Calu3 (cell line): ENCODE measurements at regions not wholly inside any gene's neighbourhood (a gene's known extent, or its start where the extent isn't known, plus 50 kb on each side); places are given as distances from the start of the nearest gene placed in this dataset.

ENCODE experiments used
- BruUV-seq: library from RNA; stranded (reverse); fragments of 400-500 nt; replicated peaks from 2 replicates; lab custom pipeline; 2021; lab: Mats Ljungman, UMichigan
- CTCF ChIA-PET: fragments of 300-600 bp; sonication (Branson Sonifier 250); formaldehyde crosslinking; loops from one replicate; lab custom pipeline; 2022; ENCODE audit warnings: antibody characterized with exemption; lab: Charles Lee
- DNase-seq: peaks from one replicate; pipeline ENCODE4 v3.0.0; 2022
- H3K27ac Mint-ChIP-seq: one replicate; pipeline ENCODE4 v1.8.0; 2022; ENCODE audit warnings: mixed read lengths; ENCODE audit not compliant: unreplicated experiment
- H3K27me3 Mint-ChIP-seq: one replicate; pipeline ENCODE4 v1.8.0; 2022; ENCODE audit warnings: mixed read lengths; ENCODE audit not compliant: unreplicated experiment
- H3K36me3 Mint-ChIP-seq: one replicate; pipeline ENCODE4 v1.8.0; 2022; ENCODE audit warnings: mild to moderate bottlenecking, moderate library complexity, mixed read lengths; ENCODE audit not compliant: insufficient read depth, unreplicated experiment
- H3K4me1 Mint-ChIP-seq: one replicate; pipeline ENCODE4 v1.8.0; 2022; ENCODE audit warnings: mild to moderate bottlenecking, low read depth, mixed read lengths; ENCODE audit not compliant: unreplicated experiment
- H3K4me3 Mint-ChIP-seq: one replicate; pipeline ENCODE4 v1.8.0; 2022; ENCODE audit warnings: mild to moderate bottlenecking, low read depth, moderate library complexity, mixed read lengths; ENCODE audit not compliant: unreplicated experiment
- H3K9me3 Mint-ChIP-seq: one replicate; pipeline ENCODE4 v1.8.0; 2022; ENCODE audit warnings: low read depth, mixed read lengths; ENCODE audit not compliant: unreplicated experiment
- intact Hi-C: fragments of 100-400 bp; cut with micrococcal nuclease; formaldehyde crosslinking; loops from one replicate; pipeline ENCODE4 v1.10.0; 2022; ENCODE audit not compliant: unreplicated experiment
- TF ChIP-seq, protein P1 (sequence below): fragments of 200-600 bp; IDR thresholded peaks from one replicate; pipeline ENCODE4 v1.8.0; 2022; ENCODE audit warnings: antibody characterized with exemption; ENCODE audit not compliant: unreplicated experiment

DNA sequence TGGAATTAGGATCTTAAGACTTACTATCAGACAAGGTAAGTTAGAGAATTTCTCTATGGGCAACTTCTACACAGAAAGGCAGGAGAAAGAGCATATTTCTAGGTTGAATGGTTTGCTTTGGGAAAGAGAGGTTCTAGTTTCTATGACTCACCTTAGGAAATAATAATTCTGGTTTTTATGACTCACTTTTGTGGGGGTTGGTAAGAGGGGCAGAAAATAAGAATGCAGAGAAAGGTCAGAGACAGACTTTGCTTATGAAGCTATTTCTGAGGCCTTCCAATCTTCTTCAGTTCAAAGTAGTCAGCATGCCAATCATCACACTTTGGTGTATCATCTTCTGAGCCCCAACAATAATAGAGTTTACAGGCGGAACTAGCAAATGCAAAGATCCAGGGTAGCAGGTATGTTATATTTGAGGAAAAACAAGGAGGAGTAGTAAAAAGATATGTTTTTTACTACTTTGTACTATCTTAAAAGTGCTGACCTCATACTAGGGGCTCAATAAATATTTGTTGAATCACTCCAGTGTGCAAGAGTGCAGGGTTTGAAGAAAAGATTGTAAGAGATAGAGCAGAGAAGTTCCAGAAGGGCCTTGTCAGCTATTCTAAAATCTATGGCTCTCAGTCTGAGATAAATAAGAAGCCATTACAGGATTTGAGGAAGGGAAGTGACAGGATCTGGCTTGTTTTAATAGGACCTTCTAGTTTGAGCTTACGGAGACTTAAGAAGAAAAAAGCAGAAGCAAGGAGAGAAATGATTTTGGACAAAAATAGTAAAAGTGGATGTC is 56.7 kb upstream of the LRFN5 start:
- no peaks in the 10 kb centered on the region for H3K27me3 Mint-ChIP-seq
- no peak overlapping the region for H3K27ac Mint-ChIP-seq
- BruUV-seq = no TSS peak
- CTCF ChIA-PET = no interaction called here
- no peaks in the 10 kb centered on the region for H3K36me3 Mint-ChIP-seq
- intact Hi-C loops = no loop called here
- H3K4me1 Mint-ChIP-seq = no peaks in the 10 kb centered on the region
- H3K9me3 Mint-ChIP-seq = peaks cover 3% of the 10 kb centered on the region
- H3K4me3 Mint-ChIP-seq = no peak overlapping the region
- TF ChIP-seq, protein P1, sequence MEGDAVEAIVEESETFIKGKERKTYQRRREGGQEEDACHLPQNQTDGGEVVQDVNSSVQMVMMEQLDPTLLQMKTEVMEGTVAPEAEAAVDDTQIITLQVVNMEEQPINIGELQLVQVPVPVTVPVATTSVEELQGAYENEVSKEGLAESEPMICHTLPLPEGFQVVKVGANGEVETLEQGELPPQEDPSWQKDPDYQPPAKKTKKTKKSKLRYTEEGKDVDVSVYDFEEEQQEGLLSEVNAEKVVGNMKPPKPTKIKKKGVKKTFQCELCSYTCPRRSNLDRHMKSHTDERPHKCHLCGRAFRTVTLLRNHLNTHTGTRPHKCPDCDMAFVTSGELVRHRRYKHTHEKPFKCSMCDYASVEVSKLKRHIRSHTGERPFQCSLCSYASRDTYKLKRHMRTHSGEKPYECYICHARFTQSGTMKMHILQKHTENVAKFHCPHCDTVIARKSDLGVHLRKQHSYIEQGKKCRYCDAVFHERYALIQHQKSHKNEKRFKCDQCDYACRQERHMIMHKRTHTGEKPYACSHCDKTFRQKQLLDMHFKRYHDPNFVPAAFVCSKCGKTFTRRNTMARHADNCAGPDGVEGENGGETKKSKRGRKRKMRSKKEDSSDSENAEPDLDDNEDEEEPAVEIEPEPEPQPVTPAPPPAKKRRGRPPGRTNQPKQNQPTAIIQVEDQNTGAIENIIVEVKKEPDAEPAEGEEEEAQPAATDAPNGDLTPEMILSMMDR = no peak
- DNase-seq = no peak

DNA sequence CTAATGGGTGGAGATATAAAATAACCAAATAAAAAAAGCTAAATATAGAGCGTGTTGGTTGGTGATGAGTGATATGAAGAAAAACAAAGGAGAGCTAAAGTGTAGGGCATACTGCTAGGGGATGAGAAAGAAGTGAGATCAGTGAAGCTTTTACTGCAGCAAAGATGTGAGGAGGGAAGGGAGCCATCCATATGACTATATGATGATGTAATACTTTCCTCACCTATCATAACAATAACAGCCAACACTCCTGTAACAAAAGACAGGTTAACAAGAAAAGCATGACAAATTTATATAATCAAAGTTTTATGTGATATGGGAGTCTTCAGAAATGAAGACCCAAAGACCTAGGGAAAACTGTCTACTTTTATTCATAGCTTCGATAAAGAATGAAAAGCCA is 57.4 kb upstream of the LRFN5 start:
- CTCF ChIA-PET = no interaction called here
- no peak for DNase-seq
- Mint-ChIP-seq H3K9me3 (peaks cover 7% of the 10 kb centered on the region), H3K27me3 (no peaks in the 10 kb centered on the region), H3K36me3 (no peaks in the 10 kb centered on the region), H3K27ac (no peak overlapping the region), H3K4me1 (no peaks in the 10 kb centered on the region), H3K4me3 (no peak overlapping the region)
- intact Hi-C loops = no loop called here
- BruUV-seq = no TSS peak
- TF ChIP-seq, protein P1 = no peak

DNA sequence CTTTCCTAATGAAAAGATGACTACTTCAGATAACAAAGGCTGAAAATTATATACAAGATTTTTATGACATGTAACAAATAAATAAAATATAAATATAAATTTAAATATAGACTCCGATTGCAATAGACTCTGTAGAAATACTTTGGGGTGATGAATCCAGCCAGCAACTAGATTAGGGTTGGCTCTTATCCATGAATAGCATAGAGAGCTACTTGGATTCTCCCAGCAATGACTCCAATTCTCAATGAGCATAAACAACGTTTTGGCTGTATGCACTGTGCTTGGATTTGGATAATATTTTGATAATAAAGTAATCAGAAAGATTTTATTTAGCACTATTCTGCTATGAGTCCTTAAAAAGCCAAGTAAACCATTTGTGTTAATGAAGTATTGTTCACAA is 58.0 kb upstream of the LRFN5 start:
- Mint-ChIP-seq H3K27ac (no peak overlapping the region), H3K4me1 (no peaks in the 10 kb centered on the region), H3K36me3 (peaks cover 5% of the 10 kb centered on the region), H3K4me3 (no peak overlapping the region), H3K27me3 (no peaks in the 10 kb centered on the region), H3K9me3 (peaks cover 5% of the 10 kb centered on the region)
- BruUV-seq = no TSS peak
- TF ChIP-seq, protein P1 = no peak
- CTCF ChIA-PET = no interaction called here
- DNase-seq = no peak
- intact Hi-C loops = no loop called here

DNA sequence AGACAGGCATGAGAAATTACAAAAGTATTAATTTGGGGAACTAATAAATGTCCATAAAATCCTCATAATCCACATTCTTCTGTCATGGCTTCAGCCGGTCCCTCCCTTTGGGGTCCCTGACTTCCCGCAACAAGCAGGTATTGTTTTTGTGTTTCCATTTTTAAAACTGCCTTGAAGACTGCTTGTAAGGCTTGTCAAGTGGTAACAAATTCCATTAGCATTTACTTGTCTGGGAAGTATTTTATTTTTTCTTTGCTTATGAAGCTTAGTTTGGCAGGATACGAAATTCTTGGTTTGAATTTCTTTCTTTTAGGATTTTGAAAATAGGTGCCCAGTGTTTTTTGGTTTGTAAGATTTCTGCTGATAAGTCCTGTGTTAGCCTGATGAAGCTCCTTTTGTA is 65.3 kb upstream of the LRFN5 start:
- H3K9me3 Mint-ChIP-seq = peaks cover 11% of the 10 kb centered on the region
- TF ChIP-seq, protein P1 = no peak
- CTCF ChIA-PET = no interaction called here
- peaks cover 5% of the 10 kb centered on the region for H3K36me3 Mint-ChIP-seq
- no peaks in the 10 kb centered on the region for H3K4me1 Mint-ChIP-seq
- H3K27ac Mint-ChIP-seq = no peak overlapping the region
- H3K27me3 Mint-ChIP-seq = no peaks in the 10 kb centered on the region
- intact Hi-C loops = no loop called here
- no peak overlapping the region for H3K4me3 Mint-ChIP-seq
- no peak for DNase-seq
- no TSS peak for BruUV-seq
